ENCODE measurements at regions not wholly inside any gene's neighbourhood (a gene's known extent, or its start where the extent isn't known, plus 50 kb on each side); places are given as distances from the start of the nearest gene placed in this dataset.
A peak's percentile ranks its signal among the peaks of the same experiment; 100 is the strongest.

GRCh38 chr13:60329221-60329923 is 67.6 kb upstream of the TDRD3 start:
- no peak overlapping the region for H3K4me3 ChIP-seq (ENCODE audit: low read depth, low read length)
- peak; percentile 19 for DNase-seq (ENCODE audit: low read depth, low spot score)
- in situ Hi-C loops (cut with HindIII; ENCODE audit: low sequenced_read_pairs), result no loop called here
- TF ChIP-seq CTCF (IDR thresholded peaks at IDR 0.05; ENCODE audit: low read depth, low read length), result peak; percentile 51

- no peak for TF ChIP-seq CTCF (IDR thresholded peaks at IDR 0.05; ENCODE audit: low read depth, low read length)
- no peak for DNase-seq (ENCODE audit: low read depth, low spot score)
- H3K4me3 ChIP-seq (ENCODE audit: low read depth, low read length), result no peak overlapping the region
- in situ Hi-C loops (cut with HindIII; ENCODE audit: low sequenced_read_pairs), result no loop called here
These were observed 65.6 kb upstream of the TDRD3 start for GRCh38 chr13:60331249-60332012.

- DNase-seq (ENCODE audit: low read depth, low spot score), result no peak
- TF ChIP-seq CTCF (IDR thresholded peaks at IDR 0.05; ENCODE audit: low read depth, low read length), result no peak
- in situ Hi-C loops (cut with HindIII; ENCODE audit: low sequenced_read_pairs), result no loop called here
- H3K4me3 ChIP-seq (ENCODE audit: low read depth, low read length), result no peak overlapping the region
These were observed 64.3 kb upstream of the TDRD3 start for GRCh38 chr13:60332682-60333081.

- no peak for DNase-seq (ENCODE audit: low read depth, low spot score)
- TF ChIP-seq CTCF (IDR thresholded peaks at IDR 0.05; ENCODE audit: low read depth, low read length), result no peak
- H3K4me3 ChIP-seq (ENCODE audit: low read depth, low read length), result no peak overlapping the region
- in situ Hi-C loops (cut with HindIII; ENCODE audit: low sequenced_read_pairs), result no loop called here
These were observed 62.7 kb upstream of the TDRD3 start for GRCh38 chr13:60334310-60334709.

- in situ Hi-C loops (cut with HindIII; ENCODE audit: low sequenced_read_pairs), result no loop called here
- peak; percentile 39 for DNase-seq (ENCODE audit: low read depth, low spot score)
- peak; percentile 40 for TF ChIP-seq CTCF (IDR thresholded peaks at IDR 0.05; ENCODE audit: low read depth, low read length)
- H3K4me3 ChIP-seq (ENCODE audit: low read depth, low read length), result no peak overlapping the region
These were observed 61.5 kb upstream of the TDRD3 start for GRCh38 chr13:60335531-60335930.

- no peak for TF ChIP-seq CTCF (IDR thresholded peaks at IDR 0.05; ENCODE audit: low read depth, low read length)
- in situ Hi-C loops (cut with HindIII; ENCODE audit: low sequenced_read_pairs), result no loop called here
- no peak overlapping the region for H3K4me3 ChIP-seq (ENCODE audit: low read depth, low read length)
- no peak for DNase-seq (ENCODE audit: low read depth, low spot score)
These were observed 58.3 kb upstream of the TDRD3 start for GRCh38 chr13:60338754-60339153.

Measured in astrocyte of the spinal cord (primary cell).